ENCODE measurements at regions not wholly inside any gene's neighbourhood (a gene's known extent, or its start where the extent isn't known, plus 50 kb on each side); places are given as distances from the start of the nearest gene placed in this dataset.
"Not testable (repeated sequence)": the region's sequence is repeated elsewhere in the genome, so short reads cannot be mapped to it uniquely, and the experiment has no call there.

DNA sequence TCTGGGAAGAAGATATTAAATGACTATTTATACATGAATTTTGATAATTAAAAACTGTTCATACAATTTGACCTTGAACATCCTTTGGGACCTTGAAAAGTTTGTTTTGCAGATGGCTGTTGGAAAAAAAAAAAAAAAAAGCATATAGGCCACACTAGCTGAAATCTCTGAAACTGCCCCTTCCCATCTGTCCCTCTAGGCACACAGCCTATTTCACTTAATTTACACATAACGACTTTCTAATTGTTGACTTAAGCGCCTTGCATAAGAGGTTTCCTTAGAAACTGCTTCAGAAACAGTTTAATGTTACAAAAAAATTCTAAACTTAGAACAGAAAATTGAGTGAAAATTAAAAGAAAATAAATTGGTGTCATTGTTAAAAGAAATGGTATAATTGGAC, 131.0 kb downstream of the COX18 start:
- DNase-seq, result no peak

DNA sequence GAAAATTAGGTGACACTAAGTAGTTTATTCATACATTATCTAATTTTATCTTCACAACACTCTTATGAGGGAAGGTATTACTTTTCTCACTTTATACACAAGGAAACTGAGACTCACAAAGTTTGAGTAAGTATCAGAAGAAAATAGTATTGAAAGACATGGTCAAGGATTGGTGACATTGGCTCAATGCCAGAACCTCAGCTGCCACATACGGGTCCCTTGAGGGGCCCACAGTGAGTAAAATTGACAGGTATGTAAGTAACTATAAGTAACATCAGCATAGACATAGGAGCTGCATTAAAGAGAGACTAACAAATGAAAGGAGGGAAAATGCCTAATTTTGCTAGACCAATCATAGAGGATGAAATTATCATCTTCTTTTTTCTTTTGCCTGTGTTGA, 134.1 kb downstream of the COX18 start:
- no peak for DNase-seq

DNA sequence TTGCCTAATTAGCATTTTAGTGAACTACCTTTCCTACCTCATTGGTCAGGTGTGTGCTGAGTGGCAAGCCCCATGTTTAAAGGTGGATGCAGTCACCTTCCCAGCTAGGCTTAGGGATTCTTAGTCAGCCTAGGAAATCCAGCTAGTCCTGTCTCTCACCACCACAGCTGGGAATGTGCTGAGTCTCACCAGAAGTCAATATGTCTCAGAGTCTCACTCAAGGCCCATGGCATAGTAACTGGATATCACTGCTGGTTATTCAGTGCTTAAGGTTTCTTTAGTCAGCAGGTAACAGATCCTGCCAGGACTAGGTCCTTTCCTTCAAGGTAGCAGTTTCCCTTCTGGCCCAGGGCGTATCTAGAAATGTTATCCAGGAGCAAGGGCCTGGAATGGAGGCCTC, 136.5 kb downstream of the COX18 start:
- DNase-seq, result no peak

DNA sequence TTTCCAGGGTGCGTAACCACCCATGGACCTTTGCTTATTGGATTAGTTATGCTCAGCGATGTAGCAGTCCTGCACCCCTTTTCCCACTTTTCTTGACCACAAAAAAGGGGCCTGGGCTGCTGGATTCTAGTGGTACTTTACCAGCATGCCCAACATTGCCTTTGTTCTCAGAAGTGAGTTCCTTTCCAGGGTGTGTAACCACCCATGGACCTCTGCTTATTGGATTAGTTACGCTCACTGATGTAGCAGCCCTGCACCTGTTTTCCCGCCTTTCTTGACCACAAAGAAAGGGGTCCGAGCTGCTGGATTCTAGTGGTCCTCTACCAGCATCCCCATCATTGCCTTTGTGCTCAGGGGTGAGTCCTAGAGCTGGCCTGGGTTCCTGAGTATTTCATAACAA, 138.2 kb downstream of the COX18 start:
- no peak for DNase-seq

DNA sequence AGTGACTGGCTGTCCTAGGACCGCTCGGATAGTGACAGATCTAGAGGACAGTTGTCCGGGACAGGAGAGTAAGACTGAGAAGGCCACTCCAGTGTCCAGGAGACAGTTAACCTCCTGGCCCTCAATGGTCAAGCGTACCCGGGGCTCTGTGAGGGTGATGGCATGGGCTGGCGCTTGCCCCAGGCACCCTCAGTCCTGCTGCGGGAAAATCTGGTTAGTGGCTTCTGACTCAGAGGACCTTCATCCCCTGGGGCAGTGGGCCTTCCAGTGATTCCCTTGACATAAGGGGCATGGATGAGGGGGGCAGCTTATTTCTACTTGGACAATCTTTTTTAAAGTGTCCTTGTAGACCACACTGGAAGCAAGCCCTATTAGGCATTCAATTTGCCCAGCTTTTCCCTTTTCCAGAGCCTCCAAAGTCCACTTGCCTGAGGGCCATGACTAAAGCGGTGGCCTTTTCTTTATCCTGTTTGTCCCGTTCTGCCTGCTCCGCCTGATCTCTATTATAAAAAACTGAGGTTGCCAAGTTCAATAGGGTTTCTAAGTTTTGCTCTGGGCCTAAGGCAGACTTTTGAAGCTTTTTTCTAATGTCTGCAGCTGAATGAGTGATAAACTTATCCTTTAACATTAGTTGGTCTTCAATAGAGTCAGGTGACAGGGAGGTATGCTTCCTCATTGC, 139.8 kb downstream of the COX18 start:
- DNase-seq, result not testable (repeated sequence)

DNA sequence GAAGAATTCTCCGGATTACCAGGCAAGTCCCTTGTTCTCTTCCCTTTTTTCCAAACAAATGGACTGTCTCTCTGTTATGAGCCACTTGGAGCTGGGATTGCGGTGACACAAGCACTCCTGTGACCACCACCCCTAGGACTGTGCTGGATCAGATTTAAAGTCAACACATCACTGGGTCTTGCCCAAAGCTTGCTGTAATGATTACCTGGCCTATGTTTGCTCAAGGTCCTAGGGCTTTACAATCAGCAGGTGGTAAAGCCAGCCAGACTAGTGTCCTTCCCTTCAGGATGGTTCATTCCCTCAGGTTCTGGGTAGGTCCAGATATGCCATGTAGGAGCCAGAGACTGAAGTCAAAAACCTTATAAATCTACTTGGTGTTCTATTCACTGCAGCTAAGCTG, 144.7 kb downstream of the COX18 start:
- no peak for DNase-seq

DNA sequence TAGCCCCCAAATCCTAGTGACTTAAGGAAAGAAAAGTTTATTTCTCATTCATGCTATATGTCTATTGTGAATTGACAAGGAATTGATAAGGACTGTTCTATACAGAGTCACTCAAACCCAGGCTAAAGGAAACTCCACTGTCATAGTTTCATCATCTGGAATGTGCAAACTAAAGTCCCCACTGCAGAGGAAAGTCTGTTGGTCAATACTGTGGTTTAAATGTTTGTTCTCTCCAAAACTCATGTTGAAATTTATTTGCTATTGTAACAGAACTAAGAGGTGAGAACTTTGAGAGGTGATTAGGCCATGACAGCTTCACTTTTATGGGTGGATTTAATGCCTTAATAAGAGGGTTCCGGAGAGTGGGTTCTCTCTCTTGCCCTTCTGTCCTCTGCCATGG, 149.6 kb downstream of the COX18 start:
- DNase-seq, result no peak

DNA sequence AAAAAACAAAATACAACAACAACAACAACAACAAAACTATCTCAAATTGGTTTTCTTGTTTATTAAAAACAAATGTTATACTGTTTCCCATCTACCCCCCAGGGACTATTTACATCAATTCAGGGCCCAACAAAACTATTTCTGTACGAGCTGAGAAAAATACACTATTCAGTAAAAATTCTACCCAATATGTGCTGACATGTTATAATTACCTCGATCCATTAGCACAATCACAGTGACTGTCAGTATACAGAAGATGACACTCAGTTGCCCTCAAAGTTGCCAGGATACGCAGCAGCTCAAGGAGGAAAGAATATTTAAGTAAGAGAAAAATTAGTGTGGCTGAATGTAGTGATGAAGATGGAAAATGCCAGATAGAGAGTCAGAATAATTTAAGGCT, 150.1 kb downstream of the COX18 start:
- no peak for DNase-seq

DNA sequence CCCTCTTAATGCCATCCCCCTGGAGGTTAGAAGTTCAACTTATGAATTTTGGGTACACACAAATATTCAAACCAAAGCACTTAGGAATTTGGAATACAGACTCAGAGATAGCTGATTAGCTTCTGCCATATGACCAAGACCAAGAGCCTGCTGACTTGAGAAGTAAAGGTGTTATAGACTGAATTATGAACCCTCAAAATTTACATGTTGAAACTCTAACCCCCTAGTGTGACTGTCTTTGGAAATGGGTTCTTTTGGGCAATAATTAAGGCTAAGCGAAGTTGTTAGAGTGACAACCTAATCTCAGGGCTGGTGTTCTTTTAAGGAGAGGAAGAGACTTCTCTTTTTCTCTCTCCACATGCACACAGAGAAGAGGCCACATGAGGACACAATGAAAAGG, 151.2 kb downstream of the COX18 start:
- DNase-seq, result peak in 1 of 2 experiments; percentile 24

DNA sequence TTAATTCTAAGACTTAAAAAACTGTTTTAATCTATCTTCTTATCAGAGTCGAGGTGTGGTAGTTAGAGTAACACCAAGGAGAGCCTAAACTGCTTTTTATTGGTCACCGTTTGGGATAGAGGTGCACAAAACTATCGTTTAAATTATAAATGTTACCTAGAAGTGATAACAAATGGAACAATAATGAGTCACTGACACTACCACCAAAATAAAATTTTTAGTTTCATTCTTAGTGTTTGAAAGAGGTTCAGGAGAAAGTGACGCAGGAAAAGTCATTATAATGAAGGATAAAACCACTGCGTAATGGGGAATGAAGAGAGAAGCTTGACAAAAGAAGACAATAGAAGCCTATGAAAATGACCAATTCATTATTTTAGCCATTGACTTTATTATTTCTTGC, 158.2 kb downstream of the COX18 start:
- DNase-seq, result no peak

DNA sequence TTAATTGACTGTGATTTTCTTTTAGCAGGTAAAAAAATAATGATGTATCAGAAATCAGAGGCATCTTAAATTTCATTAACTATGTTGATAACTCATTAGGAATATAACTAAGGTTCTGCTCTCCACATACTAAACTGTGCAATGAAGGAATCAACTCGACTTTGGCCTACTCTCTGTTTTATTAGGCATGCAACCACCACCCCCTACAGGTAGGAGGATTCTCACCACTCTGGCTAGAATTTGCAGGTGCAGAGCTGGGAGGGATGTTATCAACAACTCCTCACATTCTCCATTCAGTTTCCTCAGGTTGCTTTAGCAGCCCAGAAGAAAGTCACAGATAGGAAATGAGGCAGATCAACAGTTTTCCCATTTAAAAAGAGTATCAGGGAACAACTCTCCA, 160.1 kb downstream of the COX18 start:
- DNase-seq, result peak in 1 of 2 experiments; percentile 2

DNA sequence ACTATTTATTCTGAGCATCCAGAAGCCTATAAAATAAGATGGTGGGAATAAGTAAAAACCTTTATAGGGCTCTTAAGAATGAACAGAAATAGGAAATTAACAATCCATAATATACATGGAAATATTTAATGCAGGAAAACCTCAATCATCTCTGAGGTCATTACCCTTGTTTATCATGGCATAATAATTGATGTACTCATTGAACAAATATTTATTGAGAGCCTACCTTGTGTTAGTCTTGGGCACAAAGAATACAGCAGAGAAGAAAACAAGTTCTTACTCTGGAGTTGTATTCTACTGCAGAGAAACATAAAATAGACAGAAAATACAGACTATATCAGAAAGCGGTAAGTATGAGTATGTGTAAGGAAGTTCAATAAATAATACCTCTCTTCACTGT, 167.2 kb downstream of the COX18 start:
- DNase-seq, result no peak

DNA sequence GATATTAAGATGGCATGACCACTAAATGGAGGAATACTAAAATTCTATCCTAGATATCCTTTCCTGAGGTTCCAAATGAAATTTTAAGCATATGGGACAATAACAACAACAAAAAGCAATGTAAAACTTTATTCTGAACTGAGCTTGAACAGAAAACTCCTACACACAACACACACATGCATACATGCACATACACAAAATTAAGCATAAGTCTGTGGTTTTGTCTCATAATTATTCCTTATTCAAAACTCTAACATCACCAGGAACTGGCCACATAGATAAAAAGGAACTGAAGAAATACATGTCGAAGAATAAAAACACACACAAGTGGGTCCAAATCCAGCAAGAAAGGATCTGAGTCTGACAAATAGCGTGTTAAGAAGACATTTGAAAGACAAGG, 168.0 kb downstream of the COX18 start:
- DNase-seq, result no peak

DNA sequence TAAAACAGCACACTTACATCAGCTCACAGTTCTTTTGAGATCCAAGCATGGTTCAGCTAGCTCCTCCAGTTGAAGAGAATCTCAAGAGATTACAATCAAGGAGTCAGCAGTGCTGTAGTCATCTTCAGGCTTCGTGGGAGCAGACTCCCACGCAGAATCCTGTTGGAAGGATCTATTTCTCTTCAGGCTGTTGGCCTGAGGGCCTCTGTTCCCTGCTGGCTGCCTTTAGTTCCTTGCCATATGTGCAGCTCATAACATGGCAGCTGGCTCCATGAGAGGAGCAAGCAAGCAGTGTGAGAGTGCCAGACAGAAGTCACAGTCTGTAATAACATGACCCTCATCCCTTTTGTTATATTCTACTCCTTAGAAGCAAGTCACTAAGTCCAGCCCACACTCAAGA, 168.6 kb downstream of the COX18 start:
- no peak for DNase-seq

DNA sequence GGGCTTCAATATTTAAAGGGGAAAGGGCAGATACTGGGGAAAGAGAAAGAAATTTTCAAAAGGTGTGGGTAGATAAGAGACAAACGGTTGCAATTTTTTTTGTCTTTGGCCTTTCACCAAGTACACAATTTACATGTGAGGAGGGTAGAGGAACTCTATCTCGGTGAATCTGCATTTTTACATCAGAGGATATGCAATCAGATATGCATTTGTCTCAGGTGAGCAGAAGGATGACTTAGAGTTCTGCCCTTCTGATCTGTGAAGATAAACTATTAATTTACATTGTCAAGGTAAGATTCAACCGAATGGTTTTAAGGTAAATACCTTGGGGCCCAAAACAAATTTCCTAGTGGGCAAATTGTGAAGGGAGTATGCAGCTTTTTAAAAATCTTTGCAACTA, 169.9 kb downstream of the COX18 start:
- no peak for DNase-seq

DNA sequence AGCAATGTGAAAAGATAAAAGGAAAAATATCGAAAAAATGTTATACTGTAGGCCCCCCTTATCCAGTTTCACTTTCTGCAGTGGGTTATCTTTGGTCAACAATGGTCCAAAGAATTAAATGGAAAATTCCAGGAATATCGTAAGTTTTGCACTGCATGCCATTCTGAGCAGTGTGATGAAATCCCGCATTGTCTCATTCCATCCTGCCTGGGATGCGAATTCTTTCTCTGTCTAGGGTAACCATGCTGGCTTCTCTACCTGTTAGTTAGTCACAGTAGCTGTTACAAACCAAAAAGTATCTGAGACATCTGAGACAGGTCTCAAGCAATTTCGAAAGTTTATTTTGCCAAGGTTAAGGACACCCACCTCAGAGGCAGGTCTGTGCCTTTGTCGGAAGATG, 170.3 kb downstream of the COX18 start:
- DNase-seq, result no peak

DNA sequence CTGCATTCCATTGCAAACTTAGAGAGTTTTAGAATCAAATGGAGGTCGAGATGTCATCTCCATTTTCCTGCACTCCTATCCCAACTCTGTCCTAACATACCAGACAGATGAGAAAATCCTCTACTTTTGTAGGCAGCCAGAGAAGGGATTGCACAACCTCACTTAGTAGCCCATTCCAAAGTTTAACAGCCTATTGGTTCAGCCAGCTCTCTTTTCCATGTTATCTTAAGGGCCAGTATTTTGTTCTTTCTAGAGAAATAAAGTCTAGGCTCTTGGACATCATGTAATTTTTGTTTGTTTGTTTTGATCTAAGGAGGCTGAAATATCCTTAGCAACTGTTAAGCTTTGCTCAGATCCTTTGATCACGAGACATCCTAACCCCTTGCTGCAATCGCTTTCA, 173.0 kb downstream of the COX18 start:
- DNase-seq, result no peak

DNA sequence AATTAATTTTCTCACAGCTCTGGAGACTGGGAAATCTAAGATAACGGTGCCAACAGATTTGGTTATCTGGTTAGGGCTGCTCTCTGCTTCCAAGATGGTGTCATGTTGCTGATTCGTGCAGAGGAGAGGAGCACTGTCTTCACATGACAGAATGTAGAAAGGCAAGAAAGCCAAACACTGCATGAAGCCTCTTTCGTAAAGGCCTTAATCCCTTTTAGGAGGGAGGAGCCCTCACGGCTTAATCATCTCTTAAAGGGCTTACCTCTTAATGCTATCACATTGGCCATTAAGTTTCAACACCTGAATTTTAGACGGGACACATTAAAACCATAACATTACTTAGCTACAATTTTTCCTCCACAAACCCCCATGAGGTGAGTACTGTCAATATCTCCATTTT, 174.1 kb downstream of the COX18 start:
- no peak for DNase-seq

DNA sequence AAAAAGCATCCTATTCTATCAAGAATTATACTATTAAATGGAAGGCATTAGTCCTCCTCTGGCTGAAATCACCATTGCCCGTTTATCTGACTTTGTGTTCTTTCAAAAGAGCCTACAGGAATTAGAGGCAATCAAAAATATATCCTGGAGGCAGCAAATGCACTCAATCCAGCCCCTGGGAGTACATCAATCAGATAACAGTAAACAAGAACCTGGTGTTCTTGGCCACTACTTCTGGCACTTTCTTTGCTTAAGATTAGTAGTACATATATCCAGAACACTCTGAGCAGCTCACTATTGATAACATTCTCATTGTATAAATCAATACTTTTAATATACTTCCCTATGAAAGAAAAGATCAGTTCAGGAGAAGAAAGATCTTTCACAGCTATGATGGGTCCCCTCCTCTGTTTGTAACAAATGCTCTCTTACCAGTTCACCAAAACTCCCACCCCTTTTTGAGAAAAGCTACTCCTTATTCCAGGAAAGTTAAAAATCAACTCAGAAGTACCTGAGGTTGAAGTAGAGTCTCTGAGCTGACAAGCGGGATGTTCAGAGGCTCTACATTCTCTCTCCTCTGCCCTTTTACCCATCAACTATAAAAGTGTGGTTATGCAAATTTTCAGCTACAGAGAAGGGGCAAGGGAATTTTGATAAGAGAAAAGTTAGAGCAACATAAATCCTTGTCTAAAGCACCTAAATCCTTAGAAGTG, 176.0 kb downstream of the COX18 start:
- no peak for DNase-seq

DNA sequence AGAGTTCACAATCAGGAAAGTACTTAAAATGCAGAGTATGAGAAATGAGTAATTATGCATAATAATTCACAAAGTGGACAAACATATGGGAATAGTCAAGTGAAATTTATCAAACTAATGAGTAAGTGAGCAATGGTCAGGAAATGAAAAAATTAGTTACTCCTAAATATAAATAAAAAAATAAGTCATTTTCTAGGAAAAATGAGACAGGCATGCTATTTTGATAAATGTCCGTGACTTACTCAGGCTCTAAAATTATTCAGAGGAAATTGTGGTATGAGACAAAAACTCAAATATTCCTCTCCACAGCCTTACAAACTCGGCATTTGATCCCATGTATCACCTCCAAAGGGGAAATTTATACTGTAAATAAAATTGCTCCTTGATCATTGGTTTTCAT, 181.2 kb downstream of the COX18 start:
- no peak for DNase-seq

DNA sequence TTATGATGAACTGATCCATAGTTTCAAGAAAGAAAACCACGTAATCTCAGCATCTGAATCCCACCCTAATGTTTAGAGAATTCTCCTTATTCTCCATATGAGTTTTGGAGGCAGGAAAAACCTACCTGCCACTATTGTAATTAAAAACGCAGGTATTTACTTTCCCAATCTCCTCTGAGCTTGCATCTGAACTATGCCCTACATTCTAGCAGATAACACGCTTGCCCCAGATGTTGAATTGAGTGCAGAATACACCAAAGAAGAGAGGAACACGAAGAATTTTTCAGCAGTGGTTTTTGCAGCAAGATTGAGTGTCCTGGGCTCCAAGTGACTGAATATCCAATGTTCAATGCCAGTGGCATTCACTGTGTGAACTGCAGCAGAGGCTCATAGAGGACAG, 182.4 kb downstream of the COX18 start:
- no peak for DNase-seq

DNA sequence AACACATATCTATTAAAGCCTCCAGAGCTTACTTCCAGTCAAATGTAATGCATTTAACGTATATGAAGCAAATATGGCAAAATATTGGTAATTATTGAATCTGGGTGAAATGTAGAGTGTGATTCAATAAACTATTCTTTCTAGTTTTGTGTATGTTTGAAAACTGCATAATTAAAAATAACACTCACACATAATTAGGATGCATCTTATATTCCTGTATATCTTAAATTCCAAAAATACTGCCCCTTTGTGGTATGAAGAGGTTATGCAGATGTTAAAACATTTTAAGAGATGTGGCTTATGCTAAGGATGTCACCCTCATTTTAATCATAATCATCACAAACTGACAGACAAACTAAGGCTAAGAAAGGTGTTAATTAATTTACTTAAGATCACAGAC, 182.9 kb downstream of the COX18 start:
- peak; percentile 33 to 65 for DNase-seq

DNA sequence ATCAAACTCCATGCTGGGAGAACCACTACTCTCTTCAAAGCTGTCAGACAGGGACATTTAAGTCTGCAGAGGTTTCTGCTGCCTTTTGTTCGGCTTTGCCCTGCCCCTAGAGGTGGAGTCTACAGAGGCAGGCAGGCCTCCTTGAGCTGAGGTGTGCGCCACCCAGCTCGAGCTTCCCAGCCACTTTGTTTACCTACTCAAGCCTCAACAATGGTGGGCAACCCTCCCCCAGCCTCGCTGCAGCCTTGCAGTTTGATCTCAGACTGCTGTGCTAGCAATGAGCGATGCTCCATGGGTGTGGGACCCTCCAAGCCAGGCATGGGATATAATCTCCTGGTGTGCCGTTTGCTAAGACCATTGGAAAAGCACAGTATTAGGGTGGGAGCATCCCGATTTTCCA, 185.3 kb downstream of the COX18 start:
- not testable (repeated sequence) for DNase-seq

DNA sequence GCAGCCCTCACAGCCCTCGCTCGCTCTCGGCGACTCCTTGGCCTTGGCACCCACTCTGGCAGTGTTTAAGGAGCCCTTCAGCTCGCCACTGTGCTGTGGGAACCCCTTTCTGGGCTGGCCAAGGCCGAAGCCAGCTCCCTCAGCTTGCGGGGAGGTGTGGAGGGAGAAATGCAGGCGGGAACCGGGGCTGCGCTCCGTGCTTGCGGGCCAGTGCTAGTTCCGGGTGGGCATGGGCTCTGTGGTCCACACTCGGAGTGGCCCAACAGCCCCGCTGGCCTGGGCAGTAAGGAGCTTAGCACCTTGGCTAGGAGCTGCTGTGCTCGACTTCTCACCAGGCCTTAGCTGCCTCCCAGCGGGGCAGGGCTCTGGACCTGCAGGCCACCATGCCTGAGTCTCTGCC, 192.6 kb downstream of the COX18 start:
- no peak for DNase-seq

DNA sequence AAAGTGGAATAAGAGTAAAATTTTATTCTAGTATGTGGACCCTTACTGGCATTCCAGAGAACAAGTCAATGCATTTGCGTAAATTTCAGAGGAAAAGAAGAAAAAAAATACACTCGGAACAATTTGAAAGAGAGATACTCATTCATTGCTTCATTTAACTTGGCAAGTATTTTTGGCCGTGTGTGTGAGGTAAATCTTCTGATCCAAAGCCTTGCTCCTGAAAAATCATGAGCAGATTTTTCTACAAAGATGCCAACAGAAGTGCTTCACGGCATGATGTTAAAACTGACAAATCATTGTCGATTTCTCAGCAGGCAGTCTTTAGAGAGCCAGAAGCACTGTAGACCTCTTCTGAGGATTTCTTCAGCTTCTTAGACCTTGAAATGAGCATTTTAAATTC, 194.0 kb downstream of the COX18 start:
- no peak for DNase-seq

Data from Kasumi-1 (cell line).